Loucy (cell line): ENCODE measurements at regions not wholly inside any gene's neighbourhood (a gene's known extent, or its start where the extent isn't known, plus 50 kb on each side); places are given as distances from the start of the nearest gene placed in this dataset.

Experiments used
- H2AFZ ChIP-seq: fragments of 200-600 bp; sonication (generic); 2 replicates; pipeline ENCODE4 v1.6.0; 2016; ENCODE audit warnings: antibody characterized with exemption, mild to moderate bottlenecking, low read length, moderate library complexity
- H3F3A ChIP-seq: fragments of 200-600 bp; 2 replicates; pipeline ENCODE4 v1.6.0; 2016; ENCODE audit warnings: antibody characterized with exemption, low read depth, mild to moderate bottlenecking
- H3K27me3 ChIP-seq: fragments of 200-600 bp; sonication (generic); 2 replicates; pipeline ENCODE4 v1.6.1; 2014; ENCODE audit warnings: low read length, mild to moderate bottlenecking; ENCODE audit not compliant: insufficient read depth, poor library complexity, severe bottlenecking
- H3K36me3 ChIP-seq: fragments of 200-600 bp; sonication (generic); 2 replicates; pipeline ENCODE4 v1.6.1; 2016; ENCODE audit warnings: low read length; ENCODE audit not compliant: insufficient read depth
- H3K4me1 ChIP-seq: fragments of 200-600 bp; sonication (generic); 2 replicates; pipeline ENCODE4 v1.5.1; 2014; ENCODE audit warnings: low read length, mild to moderate bottlenecking; ENCODE audit not compliant: insufficient read depth, poor library complexity, severe bottlenecking
- H3K4me2 ChIP-seq: fragments of 200-600 bp; sonication (generic); 2 replicates; pipeline ENCODE4 v1.6.0; 2014; ENCODE audit warnings: antibody characterized with exemption, low read length, low read depth, mild to moderate bottlenecking; ENCODE audit not compliant: poor library complexity, severe bottlenecking
- H3K4me3 ChIP-seq: fragments of 200-600 bp; sonication (generic); 2 replicates; pipeline ENCODE4 v1.5.1; 2014; ENCODE audit warnings: low read length, mild to moderate bottlenecking, mixed read lengths; ENCODE audit not compliant: poor library complexity, severe bottlenecking
- H3K79me2 ChIP-seq: fragments of 200-600 bp; sonication (generic); 2 replicates; pipeline ENCODE4 v1.6.1; 2014; ENCODE audit warnings: low read length; ENCODE audit not compliant: insufficient read depth
- H3K9ac ChIP-seq: fragments of 200-600 bp; sonication (generic); 2 replicates; pipeline ENCODE4 v1.6.0; 2014; ENCODE audit warnings: mild to moderate bottlenecking, low read depth, low read length, moderate library complexity; ENCODE audit not compliant: poor library complexity, severe bottlenecking
- H3K9me2 ChIP-seq: fragments of 200-600 bp; sonication (generic); replicated peaks from 2 replicates; pipeline ENCODE4 v1.6.1; 2016; ENCODE audit warnings: low read depth, low read length, mixed read lengths
- H3K9me3 ChIP-seq: fragments of 200-600 bp; sonication (generic); 2 replicates; pipeline ENCODE4 v1.6.1; 2014; ENCODE audit warnings: mild to moderate bottlenecking, antibody characterized with exemption, low read length, low read depth; ENCODE audit not compliant: insufficient read depth
- H4K20me1 ChIP-seq: fragments of 200-600 bp; sonication (generic); 2 replicates; pipeline ENCODE4 v1.6.0; 2014; ENCODE audit warnings: antibody characterized with exemption, low read length, mild to moderate bottlenecking; ENCODE audit not compliant: insufficient read depth, poor library complexity, severe bottlenecking
- EZH2phosphoT487 ChIP-seq: fragments of 200-600 bp; IDR thresholded peaks from 2 replicates; pipeline ENCODE4 v1.6.1; 2018; ENCODE audit warnings: antibody characterized with exemption, mild to moderate bottlenecking, moderate library complexity, borderline replicate concordance
- TF ChIP-seq, protein P1 (sequence below): fragments of 200-600 bp; sonication (generic); conservative IDR thresholded peaks from 2 replicates; pipeline ENCODE4 v1.5.1; 2014; ENCODE audit warnings: mild to moderate bottlenecking, antibody characterized with exemption, low read length

DNA sequence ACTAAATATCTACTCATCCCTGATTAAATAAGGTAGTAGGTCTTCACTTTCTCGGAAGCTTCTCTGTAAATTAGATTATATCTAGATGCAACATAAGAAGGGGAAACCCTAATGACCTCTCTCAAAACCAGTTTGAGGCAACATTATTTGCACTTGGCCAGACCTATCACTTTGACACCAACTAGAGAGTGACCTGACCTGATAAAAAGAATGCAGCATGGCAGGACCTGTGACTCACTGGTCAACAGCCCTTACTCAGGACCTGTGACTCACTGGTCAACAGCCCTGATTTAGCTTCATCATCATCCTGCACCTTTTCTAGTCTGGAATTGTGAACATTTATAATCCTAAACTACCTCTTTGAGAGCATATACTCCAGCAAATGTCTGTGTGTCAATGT is 1957.7 kb upstream of the CELF4 start:
- no peak for TF ChIP-seq EZH2phosphoT487
- TF ChIP-seq, protein P1, sequence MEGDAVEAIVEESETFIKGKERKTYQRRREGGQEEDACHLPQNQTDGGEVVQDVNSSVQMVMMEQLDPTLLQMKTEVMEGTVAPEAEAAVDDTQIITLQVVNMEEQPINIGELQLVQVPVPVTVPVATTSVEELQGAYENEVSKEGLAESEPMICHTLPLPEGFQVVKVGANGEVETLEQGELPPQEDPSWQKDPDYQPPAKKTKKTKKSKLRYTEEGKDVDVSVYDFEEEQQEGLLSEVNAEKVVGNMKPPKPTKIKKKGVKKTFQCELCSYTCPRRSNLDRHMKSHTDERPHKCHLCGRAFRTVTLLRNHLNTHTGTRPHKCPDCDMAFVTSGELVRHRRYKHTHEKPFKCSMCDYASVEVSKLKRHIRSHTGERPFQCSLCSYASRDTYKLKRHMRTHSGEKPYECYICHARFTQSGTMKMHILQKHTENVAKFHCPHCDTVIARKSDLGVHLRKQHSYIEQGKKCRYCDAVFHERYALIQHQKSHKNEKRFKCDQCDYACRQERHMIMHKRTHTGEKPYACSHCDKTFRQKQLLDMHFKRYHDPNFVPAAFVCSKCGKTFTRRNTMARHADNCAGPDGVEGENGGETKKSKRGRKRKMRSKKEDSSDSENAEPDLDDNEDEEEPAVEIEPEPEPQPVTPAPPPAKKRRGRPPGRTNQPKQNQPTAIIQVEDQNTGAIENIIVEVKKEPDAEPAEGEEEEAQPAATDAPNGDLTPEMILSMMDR: no peak
- Histone ChIP-seq H3K36me3 (no peaks in the 10 kb centered on the region), H3K9me2 (no peaks in the 10 kb centered on the region), H3K4me2 (no peak overlapping the region), H4K20me1 (no peaks in the 10 kb centered on the region), H3K27me3 (no peaks in the 10 kb centered on the region), H3K9me3 (no peaks in the 10 kb centered on the region), H2AFZ (no peak overlapping the region), H3K4me1 (no peaks in the 10 kb centered on the region), H3F3A (no peaks in the 10 kb centered on the region), H3K79me2 (no peaks in the 10 kb centered on the region), H3K9ac (no peak overlapping the region), H3K4me3 (no peak overlapping the region)

DNA sequence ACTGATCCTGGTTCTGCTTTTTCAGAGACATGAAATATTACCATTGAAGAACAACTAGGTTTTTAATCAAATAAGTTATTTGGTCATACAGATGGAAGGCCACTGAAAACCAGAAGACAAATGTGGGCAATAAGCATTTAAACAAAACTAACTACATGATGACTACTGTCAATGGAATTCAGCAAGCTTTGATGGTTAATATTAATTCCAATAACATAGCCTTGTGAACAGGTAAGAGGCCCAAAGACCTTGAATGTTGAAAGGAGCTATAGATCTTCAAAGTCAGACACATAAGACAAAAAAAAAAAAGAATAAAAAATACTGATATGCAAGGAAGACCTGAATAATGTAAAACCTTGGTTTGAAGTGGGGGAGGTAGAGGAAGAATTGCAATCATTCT is 1955.6 kb upstream of the CELF4 start:
- Histone ChIP-seq H3F3A (no peaks in the 10 kb centered on the region), H3K36me3 (no peaks in the 10 kb centered on the region), H4K20me1 (no peaks in the 10 kb centered on the region), H3K4me1 (no peaks in the 10 kb centered on the region), H3K27me3 (no peaks in the 10 kb centered on the region), H3K4me3 (no peak overlapping the region), H2AFZ (no peak overlapping the region), H3K9me3 (no peaks in the 10 kb centered on the region), H3K79me2 (no peaks in the 10 kb centered on the region), H3K9me2 (no peaks in the 10 kb centered on the region), H3K9ac (no peak overlapping the region), H3K4me2 (no peak overlapping the region)
- TF ChIP-seq, protein P1: no peak
- no peak for TF ChIP-seq EZH2phosphoT487

- H3K27me3 ChIP-seq: no peaks in the 10 kb centered on the region
- no peaks in the 10 kb centered on the region for H4K20me1 ChIP-seq
- H3K36me3 ChIP-seq: no peaks in the 10 kb centered on the region
- H3K9me2 ChIP-seq: no peaks in the 10 kb centered on the region
- no peak overlapping the region for H2AFZ ChIP-seq
- no peaks in the 10 kb centered on the region for H3K9me3 ChIP-seq
- no peaks in the 10 kb centered on the region for H3K79me2 ChIP-seq
- TF ChIP-seq, protein P1: no peak
- no peak for TF ChIP-seq EZH2phosphoT487
- H3K9ac ChIP-seq: no peak overlapping the region
- H3F3A ChIP-seq: no peaks in the 10 kb centered on the region
- H3K4me1 ChIP-seq: no peaks in the 10 kb centered on the region
- no peak overlapping the region for H3K4me3 ChIP-seq
- H3K4me2 ChIP-seq: no peak overlapping the region
These were observed 1954.1 kb upstream of the CELF4 start for GRCh38 chr18:39519741-39520140.
